WTC11 (cell line): ENCODE measurements at regions not wholly inside any gene's neighbourhood (a gene's known extent, or its start where the extent isn't known, plus 50 kb on each side); places are given as distances from the start of the nearest gene placed in this dataset.

ENCODE experiments used
- ATAC-seq: fragments of 200-7000 bp; cut with Tn5 transposase; 2 replicates; pipeline ENCODE4 v1.10.0; 2021; ENCODE audit warnings: mild to moderate bottlenecking, moderate library complexity
- CTCF ChIA-PET: fragments of 300-600 bp; sonication (Branson Sonifier 250); formaldehyde crosslinking; loops from one replicate; lab custom pipeline; 2021; ENCODE audit warnings: antibody characterized with exemption; lab: Charles Lee
- POLR2A ChIA-PET: fragments of 350-600 bp; sonication (Branson Sonifier 250); formaldehyde crosslinking; loops from one replicate; lab custom pipeline; 2021; ENCODE audit warnings: antibody characterized with exemption; lab: Charles Lee
- DNase-seq: peaks from one replicate; pipeline ENCODE4 v3.0.0; 2021; ENCODE audit warnings: low spot score
- H3K27ac Mint-ChIP-seq: 2 replicates; pipeline ENCODE4 v1.8.0; 2021; ENCODE audit warnings: mixed read lengths
- H3K27me3 Mint-ChIP-seq: 2 replicates; pipeline ENCODE4 v1.8.0; 2021; ENCODE audit warnings: low read depth, mild to moderate bottlenecking, moderate library complexity, mixed read lengths
- H3K36me3 Mint-ChIP-seq: 2 replicates; pipeline ENCODE4 v1.8.0; 2021; ENCODE audit warnings: mixed read lengths
- H3K4me1 Mint-ChIP-seq: 2 replicates; pipeline ENCODE4 v1.8.0; 2022; ENCODE audit warnings: mixed read lengths
- H3K4me3 Mint-ChIP-seq: 2 replicates; pipeline ENCODE4 v1.8.0; 2021; ENCODE audit warnings: mild to moderate bottlenecking, moderate library complexity, mixed read lengths
- H3K9me3 Mint-ChIP-seq: 2 replicates; pipeline ENCODE4 v1.8.0; 2021; ENCODE audit warnings: mixed read lengths
- ATF2 ChIP-seq: sonication (generic); formaldehyde crosslinking; IDR thresholded peaks from 2 replicates; pipeline ENCODE4 v1.8.1; 2022; ENCODE audit warnings: low read depth, missing genetic modification reagents, borderline replicate concordance
- CREB1 ChIP-seq: sonication (generic); formaldehyde crosslinking; IDR thresholded peaks from 2 replicates; pipeline ENCODE4 v1.8.0; 2023; ENCODE audit warnings: mild to moderate bottlenecking, missing genetic modification reagents
- ELF4 ChIP-seq: sonication (generic); formaldehyde crosslinking; IDR thresholded peaks from 2 replicates; pipeline ENCODE4 v1.8.1; 2022; ENCODE audit warnings: low read depth, mild to moderate bottlenecking, moderate library complexity, missing genetic modification reagents
- EMX1 ChIP-seq: fragments of 250-450 bp; sonication (Bioruptor Pico); IDR thresholded peaks from 2 replicates; pipeline ENCODE4 v1.8.0; 2021; ENCODE audit warnings: mild to moderate bottlenecking
- GABPB1 ChIP-seq: sonication (generic); formaldehyde crosslinking; IDR thresholded peaks from 2 replicates; pipeline ENCODE4 v1.8.1; 2023; ENCODE audit warnings: mild to moderate bottlenecking, missing genetic modification reagents
- IRF2 ChIP-seq: sonication (generic); formaldehyde crosslinking; IDR thresholded peaks from 2 replicates; pipeline ENCODE4 v1.8.0; 2022; ENCODE audit warnings: low read depth, missing genetic modification reagents, borderline replicate concordance
- JAZF1 ChIP-seq: fragments of 250-450 bp; sonication (Bioruptor Pico); IDR thresholded peaks from 2 replicates; pipeline ENCODE4 v1.9.0; 2021; ENCODE audit warnings: moderate library complexity, mild to moderate bottlenecking, inconsistent platforms
- JUN ChIP-seq: sonication (generic); formaldehyde crosslinking; IDR thresholded peaks from 2 replicates; pipeline ENCODE4 v1.8.0; 2023; ENCODE audit warnings: mild to moderate bottlenecking, missing genetic modification reagents
- MAX ChIP-seq: sonication (generic); formaldehyde crosslinking; IDR thresholded peaks from 2 replicates; pipeline ENCODE4 v1.8.0; 2022; ENCODE audit warnings: mild to moderate bottlenecking, missing genetic modification reagents
- MLX ChIP-seq: sonication (generic); formaldehyde crosslinking; IDR thresholded peaks from 2 replicates; pipeline ENCODE4 v1.8.1; 2023; ENCODE audit warnings: mild to moderate bottlenecking, missing genetic modification reagents, moderate library complexity
- NFE2L1 ChIP-seq: sonication (generic); formaldehyde crosslinking; IDR thresholded peaks from 2 replicates; pipeline ENCODE4 v1.8.1; 2023; ENCODE audit warnings: missing genetic modification reagents
- NFYB ChIP-seq: sonication (generic); formaldehyde crosslinking; conservative IDR thresholded peaks from 2 replicates; pipeline ENCODE4 v1.8.0; 2022; ENCODE audit warnings: low read depth, missing genetic modification reagents
- NR1H2 ChIP-seq: sonication (generic); formaldehyde crosslinking; IDR thresholded peaks from 2 replicates; pipeline ENCODE4 v1.9.0; 2021; ENCODE audit warnings: mild to moderate bottlenecking, moderate library complexity, missing genetic modification reagents
- PRRX2 ChIP-seq: fragments of 250-450 bp; sonication (Bioruptor Pico); IDR thresholded peaks from 2 replicates; pipeline ENCODE4 v1.8.0; 2021; ENCODE audit warnings: mild to moderate bottlenecking
- RELA ChIP-seq: sonication (generic); formaldehyde crosslinking; IDR thresholded peaks from 2 replicates; pipeline ENCODE4 v1.8.1; 2022; ENCODE audit warnings: missing genetic modification reagents, mild to moderate bottlenecking, borderline replicate concordance
- RORB ChIP-seq: fragments of 250-450 bp; sonication (Bioruptor Pico); IDR thresholded peaks from 2 replicates; pipeline ENCODE4 v1.9.0; 2021; ENCODE audit warnings: mild to moderate bottlenecking
- SMAD4 ChIP-seq: sonication (generic); formaldehyde crosslinking; IDR thresholded peaks from 2 replicates; pipeline ENCODE4 v1.8.0; 2022; ENCODE audit warnings: mild to moderate bottlenecking, missing genetic modification reagents
- SP1 ChIP-seq: sonication (generic); formaldehyde crosslinking; conservative IDR thresholded peaks from 2 replicates; pipeline ENCODE4 v1.8.1; 2022; ENCODE audit warnings: missing genetic modification reagents
- TEAD1 ChIP-seq: sonication (generic); formaldehyde crosslinking; IDR thresholded peaks from 2 replicates; pipeline ENCODE4 v1.8.0; 2022; ENCODE audit warnings: mild to moderate bottlenecking, missing genetic modification reagents
- USF1 ChIP-seq: sonication (generic); formaldehyde crosslinking; IDR thresholded peaks from 2 replicates; pipeline ENCODE4 v1.8.0; 2022; ENCODE audit warnings: mild to moderate bottlenecking, missing genetic modification reagents
- ZMAT4 ChIP-seq: fragments of 250-450 bp; sonication (Bioruptor Pico); IDR thresholded peaks from 2 replicates; pipeline ENCODE4 v1.9.0; 2021; ENCODE audit warnings: mild to moderate bottlenecking
- ZNF232 ChIP-seq: sonication (generic); formaldehyde crosslinking; IDR thresholded peaks from 2 replicates; pipeline ENCODE4 v1.8.0; 2022; ENCODE audit warnings: mild to moderate bottlenecking, missing genetic modification reagents
- ZNF423 ChIP-seq: fragments of 250-450 bp; sonication (Bioruptor Pico); IDR thresholded peaks from 2 replicates; pipeline ENCODE4 v2.1.2; 2022; ENCODE audit warnings: mild to moderate bottlenecking, moderate library complexity
- TF ChIP-seq, protein P1 (sequence below): sonication (generic); formaldehyde crosslinking; IDR thresholded peaks from 2 replicates; pipeline ENCODE4 v1.8.0; 2022; ENCODE audit warnings: missing genetic modification reagents
- TF ChIP-seq, protein P2 (sequence below): fragments of 250-450 bp; sonication (Bioruptor Pico); IDR thresholded peaks from 2 replicates; pipeline ENCODE4 v1.9.0; 2021; ENCODE audit warnings: mild to moderate bottlenecking, borderline replicate concordance
- TF ChIP-seq, protein P3 (sequence below): fragments of 250-450 bp; sonication (Bioruptor Pico); IDR thresholded peaks from 2 replicates; pipeline ENCODE4 v1.9.0; 2021; ENCODE audit warnings: moderate library complexity, mild to moderate bottlenecking, inconsistent platforms, borderline replicate concordance

- ChIA-PET CTCF (no interaction called here), POLR2A (no interaction called here)
- H3K27me3 Mint-ChIP-seq, result no peaks in the 10 kb centered on the region
- no peak overlapping the region for H3K27ac Mint-ChIP-seq
- TF ChIP-seq, protein P1, sequence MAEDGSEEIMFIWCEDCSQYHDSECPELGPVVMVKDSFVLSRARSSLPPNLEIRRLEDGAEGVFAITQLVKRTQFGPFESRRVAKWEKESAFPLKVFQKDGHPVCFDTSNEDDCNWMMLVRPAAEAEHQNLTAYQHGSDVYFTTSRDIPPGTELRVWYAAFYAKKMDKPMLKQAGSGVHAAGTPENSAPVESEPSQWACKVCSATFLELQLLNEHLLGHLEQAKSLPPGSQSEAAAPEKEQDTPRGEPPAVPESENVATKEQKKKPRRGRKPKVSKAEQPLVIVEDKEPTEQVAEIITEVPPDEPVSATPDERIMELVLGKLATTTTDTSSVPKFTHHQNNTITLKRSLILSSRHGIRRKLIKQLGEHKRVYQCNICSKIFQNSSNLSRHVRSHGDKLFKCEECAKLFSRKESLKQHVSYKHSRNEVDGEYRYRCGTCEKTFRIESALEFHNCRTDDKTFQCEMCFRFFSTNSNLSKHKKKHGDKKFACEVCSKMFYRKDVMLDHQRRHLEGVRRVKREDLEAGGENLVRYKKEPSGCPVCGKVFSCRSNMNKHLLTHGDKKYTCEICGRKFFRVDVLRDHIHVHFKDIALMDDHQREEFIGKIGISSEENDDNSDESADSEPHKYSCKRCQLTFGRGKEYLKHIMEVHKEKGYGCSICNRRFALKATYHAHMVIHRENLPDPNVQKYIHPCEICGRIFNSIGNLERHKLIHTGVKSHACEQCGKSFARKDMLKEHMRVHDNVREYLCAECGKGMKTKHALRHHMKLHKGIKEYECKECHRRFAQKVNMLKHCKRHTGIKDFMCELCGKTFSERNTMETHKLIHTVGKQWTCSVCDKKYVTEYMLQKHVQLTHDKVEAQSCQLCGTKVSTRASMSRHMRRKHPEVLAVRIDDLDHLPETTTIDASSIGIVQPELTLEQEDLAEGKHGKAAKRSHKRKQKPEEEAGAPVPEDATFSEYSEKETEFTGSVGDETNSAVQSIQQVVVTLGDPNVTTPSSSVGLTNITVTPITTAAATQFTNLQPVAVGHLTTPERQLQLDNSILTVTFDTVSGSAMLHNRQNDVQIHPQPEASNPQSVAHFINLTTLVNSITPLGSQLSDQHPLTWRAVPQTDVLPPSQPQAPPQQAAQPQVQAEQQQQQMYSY (CRISPR knock-in tag), result no peak
- TF ChIP-seq RELA (CRISPR knock-in tag) (no peak), NR1H2 (CRISPR knock-in tag) (no peak), TEAD1 (CRISPR knock-in tag) (no peak), NFYB (CRISPR knock-in tag) (no peak), ATF2 (no peak), NFE2L1 (CRISPR knock-in tag) (no peak), IRF2 (no peak), GABPB1 (CRISPR knock-in tag) (no peak), JAZF1 (no peak), CREB1 (no peak), ZMAT4 (CRISPR knock-in tag) (no peak), ELF4 (CRISPR knock-in tag) (no peak), ZNF423 (no peak), SMAD4 (no peak), EMX1 (no peak), ZNF232 (no peak)
- TF ChIP-seq, protein P2, sequence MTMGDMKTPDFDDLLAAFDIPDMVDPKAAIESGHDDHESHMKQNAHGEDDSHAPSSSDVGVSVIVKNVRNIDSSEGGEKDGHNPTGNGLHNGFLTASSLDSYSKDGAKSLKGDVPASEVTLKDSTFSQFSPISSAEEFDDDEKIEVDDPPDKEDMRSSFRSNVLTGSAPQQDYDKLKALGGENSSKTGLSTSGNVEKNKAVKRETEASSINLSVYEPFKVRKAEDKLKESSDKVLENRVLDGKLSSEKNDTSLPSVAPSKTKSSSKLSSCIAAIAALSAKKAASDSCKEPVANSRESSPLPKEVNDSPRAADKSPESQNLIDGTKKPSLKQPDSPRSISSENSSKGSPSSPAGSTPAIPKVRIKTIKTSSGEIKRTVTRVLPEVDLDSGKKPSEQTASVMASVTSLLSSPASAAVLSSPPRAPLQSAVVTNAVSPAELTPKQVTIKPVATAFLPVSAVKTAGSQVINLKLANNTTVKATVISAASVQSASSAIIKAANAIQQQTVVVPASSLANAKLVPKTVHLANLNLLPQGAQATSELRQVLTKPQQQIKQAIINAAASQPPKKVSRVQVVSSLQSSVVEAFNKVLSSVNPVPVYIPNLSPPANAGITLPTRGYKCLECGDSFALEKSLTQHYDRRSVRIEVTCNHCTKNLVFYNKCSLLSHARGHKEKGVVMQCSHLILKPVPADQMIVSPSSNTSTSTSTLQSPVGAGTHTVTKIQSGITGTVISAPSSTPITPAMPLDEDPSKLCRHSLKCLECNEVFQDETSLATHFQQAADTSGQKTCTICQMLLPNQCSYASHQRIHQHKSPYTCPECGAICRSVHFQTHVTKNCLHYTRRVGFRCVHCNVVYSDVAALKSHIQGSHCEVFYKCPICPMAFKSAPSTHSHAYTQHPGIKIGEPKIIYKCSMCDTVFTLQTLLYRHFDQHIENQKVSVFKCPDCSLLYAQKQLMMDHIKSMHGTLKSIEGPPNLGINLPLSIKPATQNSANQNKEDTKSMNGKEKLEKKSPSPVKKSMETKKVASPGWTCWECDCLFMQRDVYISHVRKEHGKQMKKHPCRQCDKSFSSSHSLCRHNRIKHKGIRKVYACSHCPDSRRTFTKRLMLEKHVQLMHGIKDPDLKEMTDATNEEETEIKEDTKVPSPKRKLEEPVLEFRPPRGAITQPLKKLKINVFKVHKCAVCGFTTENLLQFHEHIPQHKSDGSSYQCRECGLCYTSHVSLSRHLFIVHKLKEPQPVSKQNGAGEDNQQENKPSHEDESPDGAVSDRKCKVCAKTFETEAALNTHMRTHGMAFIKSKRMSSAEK (CRISPR knock-in tag), result no peak
- H3K9me3 Mint-ChIP-seq, result peaks cover 22% of the 10 kb centered on the region
- H3K4me1 Mint-ChIP-seq, result peaks cover 14% of the 10 kb centered on the region
- DNase-seq (no peak), ATAC-seq (no peak)
- H3K4me3 Mint-ChIP-seq, result no peak overlapping the region
- no peaks in the 10 kb centered on the region for H3K36me3 Mint-ChIP-seq
Observed at GRCh38 chr18:56166914-56167313, 471.5 kb downstream of the TXNL1 start.

- DNase-seq, result no peak
- H3K4me1 Mint-ChIP-seq, result peaks cover 14% of the 10 kb centered on the region
- ChIA-PET CTCF (no interaction called here), POLR2A (no interaction called here)
- H3K36me3 Mint-ChIP-seq, result no peaks in the 10 kb centered on the region
- no peak for TF ChIP-seq PRRX2 (CRISPR knock-in tag)
- no peak for TF ChIP-seq JUN (CRISPR knock-in tag)
- no peak for TF ChIP-seq SP1
- TF ChIP-seq, protein P3, sequence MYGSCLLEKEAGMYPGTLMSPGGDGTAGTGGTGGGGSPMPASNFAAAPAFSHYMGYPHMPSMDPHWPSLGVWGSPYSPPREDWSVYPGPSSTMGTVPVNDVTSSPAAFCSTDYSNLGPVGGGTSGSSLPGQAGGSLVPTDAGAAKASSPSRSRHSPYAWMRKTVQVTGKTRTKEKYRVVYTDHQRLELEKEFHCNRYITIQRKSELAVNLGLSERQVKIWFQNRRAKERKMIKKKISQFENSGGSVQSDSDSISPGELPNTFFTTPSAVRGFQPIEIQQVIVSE, result no peak
- no peak for TF ChIP-seq RORB (CRISPR knock-in tag)
- no peak for TF ChIP-seq USF1
- TF ChIP-seq MLX (CRISPR knock-in tag), result no peak
- TF ChIP-seq MAX, result no peak
- H3K9me3 Mint-ChIP-seq, result peaks cover 22% of the 10 kb centered on the region
- no peak for ATAC-seq
- H3K27me3 Mint-ChIP-seq, result no peaks in the 10 kb centered on the region
- no peak overlapping the region for H3K4me3 Mint-ChIP-seq
- H3K27ac Mint-ChIP-seq, result no peak overlapping the region
Observed at GRCh38 chr18:56165601-56166355, 472.6 kb downstream of the TXNL1 start.
